NB4 (cell line): ENCODE measurements at regions not wholly inside any gene's neighbourhood (a gene's known extent, or its start where the extent isn't known, plus 50 kb on each side); places are given as distances from the start of the nearest gene placed in this dataset.

Experiments used
- MAX ChIP-seq: IDR thresholded peaks from 2 replicates; pipeline ENCODE4 v1.6.1; 2011; ENCODE audit warnings: low read depth, low read length
- MYC ChIP-seq: IDR thresholded peaks from 2 replicates; pipeline ENCODE4 v1.6.1; 2011; ENCODE audit warnings: low read depth, low read length
- POLR2A ChIP-seq: IDR thresholded peaks from 2 replicates; pipeline ENCODE4 v1.6.1; 2011; ENCODE audit warnings: mild to moderate bottlenecking; ENCODE audit not compliant: insufficient read length; ENCODE audit errors: extremely low read depth
- TF ChIP-seq, protein P1 (sequence below): IDR thresholded peaks from one replicate; pipeline ENCODE4 v1.5.1; 2012; ENCODE audit warnings: low read depth, low read length

DNA sequence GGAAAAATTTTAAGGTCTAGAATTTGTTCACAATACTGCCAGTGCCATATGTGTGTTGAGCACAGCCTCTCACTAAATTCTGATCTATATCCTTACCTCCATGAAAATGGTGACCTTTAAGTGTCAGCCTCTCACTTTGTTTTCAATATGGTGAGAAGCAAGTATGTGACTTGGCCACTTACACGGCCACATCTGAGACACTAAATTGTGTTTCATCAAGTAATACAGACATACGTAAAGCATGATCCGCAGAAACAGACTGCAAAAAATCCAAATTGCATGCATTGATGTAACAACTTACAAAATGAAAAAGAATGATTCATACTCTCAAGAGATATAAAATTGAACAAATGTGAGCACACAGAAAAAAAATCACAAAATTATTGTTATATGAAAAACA, 55.2 kb upstream of the UGP2 start:
- TF ChIP-seq POLR2A (no peak), MAX (no peak), MYC (no peak)
- TF ChIP-seq, protein P1, sequence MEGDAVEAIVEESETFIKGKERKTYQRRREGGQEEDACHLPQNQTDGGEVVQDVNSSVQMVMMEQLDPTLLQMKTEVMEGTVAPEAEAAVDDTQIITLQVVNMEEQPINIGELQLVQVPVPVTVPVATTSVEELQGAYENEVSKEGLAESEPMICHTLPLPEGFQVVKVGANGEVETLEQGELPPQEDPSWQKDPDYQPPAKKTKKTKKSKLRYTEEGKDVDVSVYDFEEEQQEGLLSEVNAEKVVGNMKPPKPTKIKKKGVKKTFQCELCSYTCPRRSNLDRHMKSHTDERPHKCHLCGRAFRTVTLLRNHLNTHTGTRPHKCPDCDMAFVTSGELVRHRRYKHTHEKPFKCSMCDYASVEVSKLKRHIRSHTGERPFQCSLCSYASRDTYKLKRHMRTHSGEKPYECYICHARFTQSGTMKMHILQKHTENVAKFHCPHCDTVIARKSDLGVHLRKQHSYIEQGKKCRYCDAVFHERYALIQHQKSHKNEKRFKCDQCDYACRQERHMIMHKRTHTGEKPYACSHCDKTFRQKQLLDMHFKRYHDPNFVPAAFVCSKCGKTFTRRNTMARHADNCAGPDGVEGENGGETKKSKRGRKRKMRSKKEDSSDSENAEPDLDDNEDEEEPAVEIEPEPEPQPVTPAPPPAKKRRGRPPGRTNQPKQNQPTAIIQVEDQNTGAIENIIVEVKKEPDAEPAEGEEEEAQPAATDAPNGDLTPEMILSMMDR = no peak
